HepG2 (cell line): ENCODE measurements at regions not wholly inside any gene's neighbourhood (a gene's known extent, or its start where the extent isn't known, plus 50 kb on each side); places are given as distances from the start of the nearest gene placed in this dataset.

Experiments used
- ATAC-seq: fragments of 200-7000 bp; cut with Tn5 transposase; 3 replicates; pipeline ENCODE4 v1.9.1; 2020; ENCODE audit warnings: mild to moderate bottlenecking, moderate library complexity
- BruUV-seq: library from RNA; stranded (reverse); fragments of 400-500 nt; replicated peaks from 2 replicates; lab custom pipeline; 2021; lab: Mats Ljungman, UMichigan
- CTCF ChIA-PET: fragments of 300-600 bp; formaldehyde crosslinking; extraction: SDS; loops from one replicate; lab custom pipeline; 2021; ENCODE audit warnings: low total read pairs, inconsistent platforms, low intra/inter-chr PET ratio; lab: Yijun Ruan, JAX
- POLR2A ChIA-PET: fragments of 350-600 bp; sonication (Branson Sonifier 250); formaldehyde crosslinking; loops from one replicate; lab custom pipeline; 2020; ENCODE audit warnings: antibody characterized with exemption, inconsistent platforms; lab: Yijun Ruan, JAX
- DNase-seq: peaks from one replicate; pipeline ENCODE4 v3.0.0-alpha.2; 2015; ENCODE audit warnings: low spot score
- FAIRE-seq: peaks from 3 replicates; lab custom pipeline; 2011; peaks lifted over from hg19 to GRCh38; lab: Jason Lieb, UNC
- H2AFZ ChIP-seq: one replicate; pipeline ENCODE4 v1.6.1; 2011; ENCODE audit warnings: low read length, inconsistent platforms
- H3K27ac ChIP-seq: fragments of 300-600 bp; 3 replicates; pipeline ENCODE4 v1.8.0; 2011; ENCODE audit warnings: mixed run types, mild to moderate bottlenecking, mixed read lengths, low read length, inconsistent platforms; ENCODE audit not compliant: insufficient read depth; ENCODE audit errors: extremely low read length
- H3K27me3 ChIP-seq, 2 experiments: fragments of 200-600 bp in 1 of 2; 2 replicates in 1 of 2; 3 replicates in 1 of 2; pipeline versions ENCODE4 v1.6.0 to v1.8.0; 2011; ENCODE audit warnings: low read length in 2 of 2, mild to moderate bottlenecking in 2 of 2, moderate library complexity in 2 of 2, inconsistent platforms in 1 of 2; ENCODE audit not compliant: insufficient read depth in 2 of 2, control insufficient read depth in 1 of 2
- H3K36me3 ChIP-seq, 2 experiments: fragments of 200-600 bp in 1 of 2; replicated peaks in 1 of 2; 2 replicates in 1 of 2; 3 replicates in 1 of 2; pipeline versions ENCODE4 v1.5.1 to v1.8.0; 2011; ENCODE audit warnings: low read length in 2 of 2, inconsistent platforms in 1 of 2; ENCODE audit not compliant: insufficient read depth in 2 of 2, control insufficient read depth in 1 of 2
- H3K4me1 ChIP-seq: 2 replicates; pipeline ENCODE4 v1.5.1; 2012; ENCODE audit warnings: low read length, inconsistent platforms; ENCODE audit not compliant: insufficient read depth
- H3K4me2 ChIP-seq: 2 replicates; pipeline ENCODE4 v1.6.0; 2011; ENCODE audit warnings: low read depth, low read length, inconsistent platforms
- H3K4me3 ChIP-seq, 3 experiments: fragments of 200-600 bp in 1 of 3; sonication (generic), shearing (Covaris generic) in 1 of 3; replicated peaks in 1 of 3; 2 replicates each; pipeline ENCODE4 v1.5.1; 2011 to 2016; ENCODE audit warnings: low read length in 3 of 3, inconsistent platforms in 2 of 3, low read depth in 2 of 3, mild to moderate bottlenecking in 2 of 3, control low read depth in 1 of 3, mixed read lengths in 1 of 3; ENCODE audit not compliant: insufficient read depth in 1 of 3
- H3K79me2 ChIP-seq: one replicate; pipeline ENCODE4 v1.6.1; 2011; ENCODE audit warnings: low read length, inconsistent platforms; ENCODE audit not compliant: insufficient read depth
- H3K9ac ChIP-seq: 2 replicates; pipeline ENCODE4 v1.6.0; 2011; ENCODE audit warnings: mild to moderate bottlenecking, low read depth, low read length, inconsistent platforms; ENCODE audit not compliant: insufficient read depth
- H3K9me3 ChIP-seq: 2 replicates; pipeline ENCODE4 v1.5.1; 2012; ENCODE audit warnings: mild to moderate bottlenecking, low read length
- H4K20me1 ChIP-seq: 2 replicates; pipeline ENCODE4 v1.6.0; 2011; ENCODE audit warnings: inconsistent platforms, mild to moderate bottlenecking, low read length, moderate library complexity; ENCODE audit not compliant: insufficient read depth
- ARID2 ChIP-seq: sonication (generic); formaldehyde crosslinking; IDR thresholded peaks from 2 replicates; pipeline ENCODE4 v1.8.1; 2022; ENCODE audit warnings: mild to moderate bottlenecking, missing genetic modification reagents, borderline replicate concordance
- BCL6 ChIP-seq: IDR thresholded peaks from 2 replicates; pipeline ENCODE4 v1.6.1; 2016; ENCODE audit warnings: missing genetic modification reagents, missing compliant biosample characterization
- CREB1 ChIP-seq, 2 experiments: fragments of 450-650 bp in 1 of 2; IDR thresholded peaks; 2 replicates each; pipeline ENCODE4 v1.6.1; 2016 to 2017; ENCODE audit warnings: control low read depth in 1 of 2, mild to moderate bottlenecking in 1 of 2, missing compliant biosample characterization in 1 of 2, missing genetic modification characterization in 1 of 2
- FUBP1 ChIP-seq: sonication (generic); formaldehyde crosslinking; IDR thresholded peaks from 2 replicates; pipeline ENCODE4 v1.5.1; 2020; ENCODE audit warnings: missing genetic modification reagents, mild to moderate bottlenecking, borderline replicate concordance
- HOMEZ ChIP-seq: IDR thresholded peaks from 2 replicates; pipeline ENCODE4 v1.6.1; 2016; ENCODE audit warnings: low read depth
- IKZF4 ChIP-seq: sonication (generic); formaldehyde crosslinking; IDR thresholded peaks from 2 replicates; pipeline ENCODE4 v1.5.1; 2020; ENCODE audit warnings: borderline replicate concordance, mild to moderate bottlenecking, low read depth, missing genetic modification reagents; ENCODE audit errors: not compliant biosample characterization
- KAT7 ChIP-seq: IDR thresholded peaks from 2 replicates; pipeline ENCODE4 v1.6.1; 2018; ENCODE audit warnings: borderline replicate concordance, missing compliant biosample characterization
- RBAK ChIP-seq: sonication (generic); formaldehyde crosslinking; IDR thresholded peaks from 2 replicates; pipeline ENCODE4 v1.5.1; 2020; ENCODE audit warnings: mild to moderate bottlenecking, missing genetic modification reagents
- RXRA ChIP-seq: sonication (generic); formaldehyde crosslinking; IDR thresholded peaks from 2 replicates; pipeline ENCODE4 v1.5.1; 2020; ENCODE audit warnings: missing genetic modification reagents
- YY1 ChIP-seq: IDR thresholded peaks from 2 replicates; pipeline ENCODE4 v1.6.1; 2011; ENCODE audit warnings: low read length, low read depth, moderate library complexity, mild to moderate bottlenecking; ENCODE audit not compliant: insufficient read depth, insufficient replicate concordance
- ZNF816 ChIP-seq: sonication (generic); formaldehyde crosslinking; IDR thresholded peaks from 2 replicates; pipeline ENCODE4 v1.8.0; 2022; ENCODE audit warnings: missing genetic modification reagents, mild to moderate bottlenecking, borderline replicate concordance
- ZNF879 ChIP-seq: sonication (generic); formaldehyde crosslinking; IDR thresholded peaks from 2 replicates; pipeline ENCODE4 v1.8.1; 2023; ENCODE audit warnings: missing genetic modification reagents
- ZSCAN31 ChIP-seq: sonication (generic); formaldehyde crosslinking; IDR thresholded peaks from 2 replicates; pipeline ENCODE4 v1.5.0; 2020; ENCODE audit warnings: low read depth, mild to moderate bottlenecking, missing genetic modification reagents
- WGBS: methylation state at CpG from one replicate; pipeline ENCODE4 v1.1.6; 2017; ENCODE audit warnings: low lambda C conversion rate; 5-methylcytosine and 5-hydroxymethylcytosine counted together
- in situ Hi-C: cut with HindIII; loops from 2 replicates; pipeline ENCODE4 v1.10.0; 2017; ENCODE audit warnings: low pct_unique_long_range_greater_than_20kb; ENCODE audit not compliant: extremely low pct_ligation_motif_present
- intact Hi-C: fragments of 100-400 bp; cut with micrococcal nuclease; formaldehyde crosslinking; loops from one replicate; pipeline ENCODE4 v1.10.0; 2022; ENCODE audit not compliant: unreplicated experiment

GRCh38 chr20:61109221-61109805 is 142.7 kb upstream of the CDH4 start (continued):
- TF ChIP-seq ZNF816 (CRISPR knock-in tag) (no peak), HOMEZ (CRISPR knock-in tag) (no peak), IKZF4 (CRISPR knock-in tag) (no peak)
- TF ChIP-seq, all 625 proteins: peak for 0

GRCh38 chr20:61112515-61112914 is 139.5 kb upstream of the CDH4 start:
- Histone ChIP-seq H4K20me1 (no peaks in the 10 kb centered on the region), H3K27me3 (peaks cover 1 to 11% of the 10 kb centered on the region in 2 experiments; a peak in 1 of 5 replicates), H2AFZ (no peak overlapping the region), H3K27ac (no peak overlapping the region), H3K36me3 (no peaks in the 10 kb centered on the region), H3K9me3 (no peaks in the 10 kb centered on the region), H3K4me3 (no peak overlapping the region), H3K4me1 (peaks cover under 1% of the 10 kb centered on the region; the same call in 1 of the 2 replicates), H3K4me2 (no peak overlapping the region), H3K79me2 (no peaks in the 10 kb centered on the region), H3K9ac (no peak overlapping the region)
- no peak for FAIRE-seq
- no peak for DNase-seq
- CTCF ChIA-PET, result no interaction called here
- POLR2A ChIA-PET, result no interaction called here
- in situ Hi-C loops, result no loop called here
- intact Hi-C loops, result no loop called here
- BruUV-seq, result no TSS peak
- no peak for TF ChIP-seq ARID2 (CRISPR knock-in tag)
- 9% methylated on average over 4 of the region's 4 CpGs for WGBS
- no peak for ATAC-seq

GRCh38 chr20:61113731-61114130 is 138.3 kb upstream of the CDH4 start:
- ATAC-seq (no peak), FAIRE-seq (no peak), DNase-seq (no peak)
- no peaks in the 10 kb centered on the region for H3K9me3 ChIP-seq
- no peak overlapping the region for H3K4me2 ChIP-seq
- no peaks in the 10 kb centered on the region for H4K20me1 ChIP-seq
- in situ Hi-C loops, result no loop called here
- no peak overlapping the region for H3K9ac ChIP-seq
- 7% methylated on average over 3 of the region's 8 CpGs for WGBS
- CTCF ChIA-PET, result no interaction called here
- H3K27ac ChIP-seq, result no peak overlapping the region
- peaks cover 1 to 15% of the 10 kb centered on the region in 2 experiments; a peak in 2 of 5 replicates for H3K27me3 ChIP-seq
- H2AFZ ChIP-seq, result no peak overlapping the region
- H3K79me2 ChIP-seq, result no peaks in the 10 kb centered on the region
- peaks cover 7% of the 10 kb centered on the region; the same call in 1 of the 2 replicates for H3K4me1 ChIP-seq
- POLR2A ChIA-PET, result no interaction called here
- intact Hi-C loops, result no loop called here
- H3K36me3 ChIP-seq, result no peaks in the 10 kb centered on the region
- BruUV-seq, result no TSS peak
- H3K4me3 ChIP-seq, result no peak overlapping the region
- TF ChIP-seq RBAK (CRISPR knock-in tag) (no peak), BCL6 (CRISPR knock-in tag) (no peak), FUBP1 (no peak), KAT7 (CRISPR knock-in tag) (no peak), RXRA (CRISPR knock-in tag) (no peak), ZNF879 (CRISPR knock-in tag) (no peak), ZSCAN31 (CRISPR knock-in tag) (no peak), YY1 (no peak), CREB1 (IDR thresholded peaks at IDR 0.05) (no peak), CREB1 (CRISPR knock-in tag; IDR thresholded peaks at IDR 0.05) (no peak)
